ENCODE measurements at regions not wholly inside any gene's neighbourhood (a gene's known extent, or its start where the extent isn't known, plus 50 kb on each side); places are given as distances from the start of the nearest gene placed in this dataset.

- Histone ChIP-seq H3K4me1 (ENCODE audit: control insufficient read depth, insufficient read depth, low read length) (no peaks in the 10 kb centered on the region), H3K79me2 (ENCODE audit: control insufficient read depth, insufficient read depth, low read length) (no peaks in the 10 kb centered on the region), H3K36me3 (ENCODE audit: control insufficient read depth in 2 of 2, insufficient read depth in 2 of 2, low read length in 1 of 2) (no peaks in the 10 kb centered on the region), H3K4me3 (no peak overlapping the region), H3K9me3 (replicated peaks; ENCODE audit: control insufficient read depth, insufficient read depth, low read length) (no peaks in the 10 kb centered on the region; the same call in 1 of the 3 replicates), H3K27me3 (replicated peaks in 1 of 2; ENCODE audit: control insufficient read depth in 2 of 2, insufficient read depth in 2 of 2, low read length in 1 of 2) (no peaks in the 10 kb centered on the region), H2AFZ (ENCODE audit: control insufficient read depth, low read depth, low read length) (no peak overlapping the region), H3K9ac (ENCODE audit: control insufficient read depth, insufficient read depth, low read length) (no peak overlapping the region), H4K20me1 (ENCODE audit: control insufficient read depth, insufficient read depth) (no peaks in the 10 kb centered on the region), H3K27ac (ENCODE audit: control insufficient read depth, insufficient read depth) (no peak overlapping the region), H3K4me2 (ENCODE audit: control insufficient read depth, insufficient read depth) (no peak overlapping the region)
- RAD21 ChIA-PET (ENCODE audit: unreplicated experiment): no interaction called here
- no peak for DNase-seq (ENCODE audit: low read depth, low spot score)
- no TSS peak for BruUV-seq (replicated peaks)
- in situ Hi-C loops (cut with MboI): no loop called here
- POLR2A ChIA-PET: no interaction called here
- CTCF ChIA-PET: interaction anchor here (0.9 kb wide), 1 partner anchor 11 kb away, joined by 3 read pairs; no protein-coding TSS in a partner anchor
- intact Hi-C loops (cut with micrococcal nuclease; ENCODE audit: unreplicated experiment): no loop called here
- SMC1A ChIA-PET (ENCODE audit: uncharacterized antibody, unreplicated experiment): no interaction called here
- no peak for ATAC-seq
- no peak for FAIRE-seq
- 19% methylated on average over 2 of the region's 2 CpGs for WGBS (ENCODE audit: insufficient coverage, insufficient replicate concordance, low lambda C conversion rate, missing lambda C conversion rate)
- no peak for TF ChIP-seq ZNF622 (IDR thresholded peaks at IDR 0.05)
- no peak for TF ChIP-seq E2F8 (IDR thresholded peaks at IDR 0.05; ENCODE audit: low read depth, partially characterized antibody)
- TF ChIP-seq PAX5 (IDR thresholded peaks at IDR 0.05; ENCODE audit: borderline replicate concordance, low read depth, low read length): no peak
- TF ChIP-seq NKRF (conservative IDR thresholded peaks at IDR 0.05): no peak
- TF ChIP-seq NBN (IDR thresholded peaks at IDR 0.05): no peak
- TF ChIP-seq ATF2 (IDR thresholded peaks at IDR 0.05; ENCODE audit: low read length): no peak
- TF ChIP-seq BRCA1 (IDR thresholded peaks at IDR 0.05; ENCODE audit: low read depth, low read length): no peak
- no peak for TF ChIP-seq IRF3 (IDR thresholded peaks at IDR 0.05)
- no peak for TF ChIP-seq E2F4 (IDR thresholded peaks at IDR 0.05; ENCODE audit: low read depth, low read length)
- TF ChIP-seq ESRRA (IDR thresholded peaks at IDR 0.05; ENCODE audit: low read length): no peak
- no peak for TF ChIP-seq MYC (IDR thresholded peaks at IDR 0.05; ENCODE audit: insufficient read depth, insufficient read length, insufficient replicate concordance, low read length, severe bottlenecking)
- no peak for TF ChIP-seq MTA2 (IDR thresholded peaks at IDR 0.05; ENCODE audit: low read depth)
- no peak for TF ChIP-seq CBX5 (IDR thresholded peaks at IDR 0.05; ENCODE audit: low read depth)
- TF ChIP-seq HDAC6 (IDR thresholded peaks at IDR 0.05; ENCODE audit: unreplicated experiment): no peak
- no peak for TF ChIP-seq SMAD1 (IDR thresholded peaks at IDR 0.05; ENCODE audit: low read depth, partially characterized antibody)
- TF ChIP-seq SUZ12 (IDR thresholded peaks at IDR 0.05; ENCODE audit: unreplicated experiment): no peak
- no peak for TF ChIP-seq ATF7 (IDR thresholded peaks at IDR 0.05; ENCODE audit: low read depth)
- TF ChIP-seq ETV6 (conservative IDR thresholded peaks at IDR 0.05 in 1 of 2, IDR thresholded peaks at IDR 0.05 in 1 of 2; ENCODE audit: borderline replicate concordance in 1 of 2, low read depth in 1 of 2): no peak
Observed at GRCh38 chr13:39881383-39881782, 225.9 kb downstream of the COG6 start.
